HG03354 (cell line): ENCODE measurements at regions not wholly inside any gene's neighbourhood (a gene's known extent, or its start where the extent isn't known, plus 50 kb on each side); places are given as distances from the start of the nearest gene placed in this dataset.
"Not testable (repeated sequence)": the region's sequence is repeated elsewhere in the genome, so short reads cannot be mapped to it uniquely, and the experiment has no call there.

Experiments used
- ATAC-seq: cut with Tn5 transposase; IDR thresholded peaks from one replicate; pipeline ENCODE4 v1.9.1; 2021; ENCODE audit warnings: mild to moderate bottlenecking; ENCODE audit not compliant: unreplicated experiment, poor library complexity, severe bottlenecking

DNA sequence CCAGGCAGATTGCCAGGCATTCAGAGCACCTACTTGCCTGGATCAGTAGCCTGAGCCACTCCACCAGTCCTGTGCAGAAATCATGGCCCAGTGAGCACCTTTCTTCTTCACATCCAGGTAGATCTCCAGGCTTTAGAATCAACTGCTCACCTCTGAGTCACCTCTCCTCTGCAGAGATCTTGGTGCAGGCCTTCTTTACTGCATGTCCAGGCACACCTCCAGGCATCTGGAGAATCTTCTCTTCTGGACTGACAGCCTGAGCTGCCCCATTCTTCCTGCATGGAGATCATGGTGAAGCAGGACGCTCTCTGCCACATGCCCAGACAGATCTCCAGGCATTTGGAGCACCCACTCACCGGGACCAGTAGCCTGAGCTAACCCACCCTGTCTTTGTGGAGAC, 894.5 kb upstream of the MBL2 start:
- no peak for ATAC-seq

DNA sequence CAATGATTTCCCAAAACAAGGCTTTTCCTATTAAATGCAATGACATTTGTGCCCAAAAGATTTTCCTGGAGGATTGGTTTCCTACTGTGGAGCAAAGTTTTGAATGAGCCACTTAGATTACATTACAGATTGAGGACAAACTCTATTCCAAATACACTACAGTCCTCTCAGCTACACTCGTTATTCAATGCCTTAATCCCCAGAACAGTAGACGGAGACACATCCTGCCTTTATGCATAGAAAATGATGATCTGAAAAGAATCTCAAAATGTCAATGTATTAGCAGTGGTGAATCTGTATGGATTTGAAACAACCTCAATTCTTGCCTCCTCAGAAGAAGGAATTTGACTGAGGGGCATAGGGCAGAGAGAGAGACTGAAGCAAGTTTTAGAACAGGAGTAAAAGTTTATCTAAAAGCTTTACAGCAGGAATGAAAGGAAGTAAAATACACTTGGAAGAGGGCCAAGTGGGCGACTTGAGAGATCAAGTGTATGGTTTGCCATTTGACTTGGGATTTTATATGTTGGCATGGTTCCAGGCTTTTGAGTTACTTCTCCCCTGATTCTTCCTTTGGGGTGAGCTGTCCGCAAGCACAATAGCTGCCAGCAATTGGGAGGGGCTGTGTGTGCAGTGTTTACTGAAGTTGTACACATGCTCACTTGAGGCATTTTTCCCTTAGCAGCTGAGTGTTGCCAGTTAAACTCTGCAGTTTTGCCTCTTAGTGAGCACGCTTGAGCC, 891.9 kb upstream of the MBL2 start:
- no peak for ATAC-seq

DNA sequence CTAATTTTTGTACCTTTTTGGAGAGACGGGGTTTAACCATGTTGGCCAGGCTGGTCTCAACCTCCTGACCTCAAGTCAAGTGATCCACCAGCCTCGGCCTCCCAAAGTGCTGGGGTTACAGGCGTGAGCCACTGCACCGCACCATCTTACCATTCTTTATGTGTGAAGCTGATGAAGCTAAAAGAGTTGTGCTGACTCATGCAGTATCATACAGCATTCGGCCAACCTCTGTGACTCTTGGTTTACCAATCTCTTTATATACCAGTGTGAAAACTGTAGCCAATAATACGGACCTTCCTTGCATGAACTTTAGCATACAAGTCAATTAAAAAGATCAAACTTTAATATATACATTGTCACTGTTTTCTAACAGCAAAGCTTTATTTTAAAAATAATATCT, 878.2 kb upstream of the MBL2 start:
- no peak for ATAC-seq

DNA sequence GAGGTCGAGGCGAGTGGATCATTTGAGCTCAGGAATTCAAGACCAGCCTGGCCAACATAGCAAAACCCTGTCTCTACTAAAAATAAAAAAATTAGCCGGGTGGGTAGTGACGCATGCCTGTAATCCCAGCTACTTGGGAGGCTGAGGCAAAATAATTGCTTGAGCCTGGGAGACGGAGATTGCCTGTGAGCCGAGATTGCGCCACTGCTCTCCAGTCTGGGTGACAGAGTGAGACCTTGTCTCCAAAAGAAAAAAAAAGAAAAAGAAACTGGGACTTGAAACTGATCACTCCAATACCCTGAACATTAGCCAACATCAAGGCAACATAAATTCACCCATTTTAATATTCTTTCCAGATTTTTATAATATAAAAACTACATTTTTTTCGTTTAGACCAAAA, 874.6 kb upstream of the MBL2 start:
- ATAC-seq = not testable (repeated sequence)

DNA sequence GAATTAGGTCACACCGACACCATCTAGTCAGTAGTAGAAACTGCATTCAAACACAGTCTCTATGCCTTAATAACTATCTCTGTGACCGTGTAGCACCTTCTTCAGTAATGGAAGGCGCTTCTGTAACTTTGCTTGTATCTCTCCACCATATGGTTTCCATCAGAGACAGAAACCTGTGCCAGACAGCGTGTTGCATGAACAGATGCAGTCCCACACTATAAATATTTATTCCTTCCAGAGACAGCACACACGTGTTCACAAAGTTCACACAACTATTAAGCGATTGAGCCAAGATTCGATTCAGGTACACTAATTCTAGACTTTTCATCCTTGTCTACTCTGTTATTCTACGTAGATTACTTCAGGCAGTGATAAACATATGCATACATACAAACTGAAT, 873.9 kb upstream of the MBL2 start:
- no peak for ATAC-seq

DNA sequence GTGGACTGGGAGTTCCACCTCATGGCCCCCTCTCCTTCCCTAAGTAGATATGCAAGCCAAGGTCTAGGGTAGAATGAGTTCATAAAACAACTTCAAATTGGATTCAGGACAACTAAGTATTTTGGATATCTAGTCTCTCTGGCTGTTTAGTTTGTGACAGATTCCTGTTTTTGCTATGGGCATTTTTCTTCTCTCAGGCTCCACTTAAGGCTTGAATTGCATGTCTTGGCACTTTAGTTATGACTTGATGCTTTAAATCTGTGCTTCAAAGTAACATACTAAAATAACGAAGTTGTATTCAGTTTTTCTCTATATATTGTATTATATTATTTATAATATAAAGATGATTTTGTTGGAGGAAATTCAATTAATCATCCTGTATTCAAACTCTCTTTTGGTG, 873.4 kb upstream of the MBL2 start:
- ATAC-seq = no peak

DNA sequence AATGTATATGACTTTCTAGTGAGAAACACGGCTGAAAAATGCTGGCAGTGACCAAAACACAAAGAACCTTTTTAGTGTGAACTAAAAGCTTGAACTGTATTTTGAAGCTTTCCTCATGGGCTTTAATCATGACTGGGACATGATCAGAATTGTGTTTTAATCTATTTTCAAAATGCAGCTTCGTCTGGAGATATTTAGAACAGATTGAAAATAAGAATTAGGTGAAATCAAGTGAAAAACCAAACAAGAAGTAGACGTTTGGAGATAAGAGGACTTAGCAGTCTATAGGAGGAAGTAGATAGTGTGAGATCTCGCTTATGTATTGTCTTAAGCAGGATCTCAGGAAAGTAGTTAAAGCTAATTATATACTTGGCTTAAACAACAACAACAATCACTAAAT, 865.4 kb upstream of the MBL2 start:
- no peak for ATAC-seq

DNA sequence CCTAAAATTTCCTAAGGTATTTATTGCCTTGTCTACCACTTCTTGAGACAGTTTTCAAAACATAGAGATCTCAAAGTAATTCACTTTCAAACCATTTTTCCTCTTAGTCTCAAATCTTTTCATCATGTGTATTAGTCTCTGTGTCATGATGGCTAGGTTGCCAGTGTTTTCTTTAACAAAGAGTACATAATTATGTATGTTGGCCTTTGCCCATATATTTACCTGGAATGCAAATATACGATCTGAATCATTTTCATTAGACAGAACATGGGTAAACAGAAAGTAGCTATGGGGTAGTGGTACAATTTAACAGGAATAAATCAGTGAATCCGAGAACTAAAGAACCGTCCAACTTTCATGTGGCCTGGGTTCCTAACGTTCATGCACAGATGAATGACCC, 852.1 kb upstream of the MBL2 start:
- no peak for ATAC-seq

DNA sequence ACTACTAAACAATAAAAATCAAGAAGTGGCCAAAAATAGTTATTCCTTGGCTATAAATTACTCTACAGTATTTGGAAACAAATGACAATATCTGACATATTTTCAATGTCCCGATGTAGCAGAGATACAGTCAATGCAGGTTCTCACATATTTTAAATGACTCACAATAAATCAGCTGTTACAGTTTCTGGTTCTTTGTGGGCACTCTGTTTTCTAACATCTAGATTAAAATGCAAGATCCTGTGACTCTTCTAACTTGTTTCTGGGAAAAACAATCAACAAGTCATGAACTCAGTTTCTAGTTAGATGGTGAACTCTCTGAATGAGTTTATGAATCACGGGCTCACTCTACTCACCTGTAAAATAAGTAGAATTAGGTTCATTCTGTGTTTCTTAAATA, 849.6 kb upstream of the MBL2 start:
- ATAC-seq = no peak

DNA sequence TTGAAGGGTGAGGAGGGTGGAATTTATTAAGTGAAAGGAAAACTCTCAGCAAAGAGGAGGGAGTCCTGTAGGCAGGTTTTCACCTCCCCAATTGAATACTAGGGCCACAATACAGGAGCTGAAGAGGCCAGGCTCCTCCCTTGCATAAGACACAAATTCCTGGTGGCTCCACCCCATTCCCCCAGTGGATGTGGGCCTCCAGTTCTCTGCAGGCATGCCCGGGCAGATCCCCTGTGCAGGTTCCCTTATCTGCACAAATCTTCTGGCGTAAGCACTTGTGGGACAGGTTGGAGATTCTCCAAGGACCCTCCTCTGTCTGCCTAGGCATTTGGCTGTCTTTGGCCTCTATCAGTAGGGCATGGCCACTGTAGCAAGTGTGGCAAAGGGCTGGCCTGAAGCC, 847.1 kb upstream of the MBL2 start:
- ATAC-seq = no peak

DNA sequence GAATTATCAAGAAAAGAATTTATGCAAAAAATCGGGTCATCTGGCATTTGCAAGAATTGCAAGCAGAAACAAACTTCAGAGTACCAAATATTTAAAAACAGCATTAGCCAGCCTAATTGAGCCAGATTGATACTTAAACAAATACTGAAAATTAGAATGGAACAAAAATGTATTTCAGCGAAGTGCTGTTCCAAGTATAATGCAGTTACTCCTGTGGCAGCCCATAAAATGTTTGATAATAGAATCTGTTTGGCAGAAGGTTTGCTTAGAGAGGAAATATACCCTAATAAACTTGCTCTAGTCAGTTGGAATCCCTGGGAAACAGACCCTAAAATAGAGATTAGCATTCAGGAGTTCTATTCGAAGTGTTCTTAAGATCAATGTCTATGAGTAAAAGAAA, 835.1 kb upstream of the MBL2 start:
- no peak for ATAC-seq

DNA sequence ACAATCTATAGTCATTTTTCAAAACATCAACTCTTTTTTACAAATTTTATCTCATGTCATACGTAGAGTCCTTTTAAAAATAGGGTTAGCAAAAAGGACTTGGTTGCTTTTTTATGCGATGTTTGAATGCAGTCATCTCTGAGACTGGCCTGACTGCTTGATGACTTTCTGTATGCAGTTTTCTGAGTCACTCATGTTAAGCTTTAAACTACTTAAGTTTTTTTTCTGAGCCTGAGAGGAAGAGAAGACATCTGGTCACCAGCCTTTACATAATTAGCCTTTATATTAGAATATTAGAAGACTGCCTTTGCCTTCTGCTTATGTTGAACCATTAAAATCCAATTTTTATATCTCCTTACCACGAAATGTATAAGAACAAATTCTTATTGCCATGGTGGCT, 834.4 kb upstream of the MBL2 start:
- ATAC-seq = no peak

DNA sequence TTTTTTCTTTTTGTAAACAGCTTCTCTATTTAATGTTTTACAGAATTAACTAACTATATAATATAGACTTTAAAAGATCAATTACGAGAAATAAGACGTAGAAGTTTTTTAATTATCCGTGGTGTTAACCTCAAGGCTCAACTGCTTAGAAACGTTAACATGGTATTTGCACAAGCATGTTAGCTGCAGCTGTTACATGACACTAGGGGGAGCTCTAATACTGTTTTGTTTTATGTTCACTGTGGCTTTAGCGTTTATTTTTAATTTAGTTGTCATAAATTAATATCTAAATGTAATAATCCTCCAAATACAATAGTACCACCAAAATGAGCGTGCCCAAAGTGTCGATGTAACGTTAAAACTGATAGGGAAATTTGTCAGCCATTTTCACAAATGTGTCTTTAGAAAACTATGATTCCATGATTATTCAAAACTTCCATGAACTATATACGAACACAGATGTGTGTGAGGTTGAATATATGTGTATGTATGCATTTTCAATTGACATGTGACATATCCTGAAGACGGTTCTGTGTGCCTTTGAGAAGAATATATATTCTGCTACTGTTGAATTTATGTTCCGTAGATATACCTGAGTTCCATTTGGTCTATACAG, 828.8 kb upstream of the MBL2 start:
- peak; percentile 88 for ATAC-seq

DNA sequence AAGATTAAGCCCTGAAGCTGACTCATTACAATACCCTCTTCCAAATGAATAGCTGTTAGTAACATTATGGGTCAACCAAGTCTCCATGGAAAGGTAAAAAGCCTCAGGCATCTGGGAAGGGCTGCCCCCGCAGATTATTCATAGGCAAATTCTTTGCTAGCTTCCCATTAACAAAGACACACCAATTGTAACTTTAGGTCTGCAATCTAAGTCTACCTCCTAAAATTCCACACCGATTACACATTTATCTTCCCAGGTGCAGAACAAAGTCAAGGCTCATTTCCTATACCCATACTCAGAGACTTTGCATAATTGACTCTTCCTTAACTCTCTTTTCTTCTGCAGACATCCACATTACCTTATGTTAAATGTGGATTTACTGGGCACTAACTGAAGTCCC, 826.3 kb upstream of the MBL2 start:
- ATAC-seq = no peak

DNA sequence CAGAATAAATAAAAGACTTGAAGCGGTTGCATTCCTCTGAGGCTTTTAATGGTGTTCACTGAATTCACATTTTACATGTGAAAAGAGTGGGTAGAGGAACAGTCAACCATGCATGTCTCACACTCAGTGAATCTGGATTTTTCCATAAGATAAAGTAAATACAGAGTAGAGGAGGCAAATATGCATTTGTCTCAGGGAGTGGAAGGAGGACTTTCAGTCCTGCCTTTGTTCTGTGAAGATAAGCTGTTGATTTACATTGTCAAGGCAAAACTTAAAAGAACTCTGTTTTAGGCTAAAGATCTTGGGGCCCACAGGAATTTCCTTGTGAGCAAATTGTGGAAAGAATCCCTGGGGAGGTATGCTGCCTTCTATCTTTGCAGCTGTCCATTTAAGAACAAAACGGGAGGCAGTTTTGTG, 825.3 kb upstream of the MBL2 start:
- no peak for ATAC-seq

DNA sequence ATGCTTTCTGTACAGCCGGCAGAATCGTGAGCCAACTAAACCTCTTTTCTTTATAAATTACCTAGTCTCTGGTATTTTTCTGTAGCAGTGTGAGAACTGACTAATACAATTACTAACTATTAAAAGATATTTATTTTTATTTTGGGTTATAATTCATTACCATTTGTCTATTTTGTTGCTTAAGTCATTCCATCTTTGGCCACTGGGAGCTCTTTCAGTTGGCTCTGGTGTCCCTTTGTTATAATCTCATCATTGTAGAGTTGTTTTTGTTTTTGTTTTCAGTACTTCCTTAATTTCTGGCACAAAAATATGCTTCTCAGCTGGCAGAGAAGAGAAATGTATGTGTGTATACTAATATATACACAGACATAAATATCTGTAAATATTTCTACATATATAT, 807.9 kb upstream of the MBL2 start:
- ATAC-seq = no peak

DNA sequence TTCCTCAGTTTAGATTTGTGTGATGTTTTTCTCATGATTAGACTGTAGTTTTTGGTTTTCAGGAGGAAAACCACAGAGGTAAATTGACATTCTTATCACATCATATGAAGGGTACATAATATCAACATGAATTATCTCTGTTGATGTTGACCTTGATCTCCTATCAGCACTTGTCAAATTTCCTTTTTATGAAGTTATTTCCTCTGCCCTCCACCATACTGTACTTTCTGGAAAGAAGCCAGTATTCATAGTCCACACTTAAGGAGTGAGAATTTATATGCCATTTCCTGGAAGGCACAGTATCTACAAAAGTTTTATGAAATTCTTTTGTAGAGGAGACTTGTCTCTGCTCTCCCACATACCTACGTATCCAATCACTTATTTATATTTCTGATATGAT, 807.2 kb upstream of the MBL2 start:
- no peak for ATAC-seq

DNA sequence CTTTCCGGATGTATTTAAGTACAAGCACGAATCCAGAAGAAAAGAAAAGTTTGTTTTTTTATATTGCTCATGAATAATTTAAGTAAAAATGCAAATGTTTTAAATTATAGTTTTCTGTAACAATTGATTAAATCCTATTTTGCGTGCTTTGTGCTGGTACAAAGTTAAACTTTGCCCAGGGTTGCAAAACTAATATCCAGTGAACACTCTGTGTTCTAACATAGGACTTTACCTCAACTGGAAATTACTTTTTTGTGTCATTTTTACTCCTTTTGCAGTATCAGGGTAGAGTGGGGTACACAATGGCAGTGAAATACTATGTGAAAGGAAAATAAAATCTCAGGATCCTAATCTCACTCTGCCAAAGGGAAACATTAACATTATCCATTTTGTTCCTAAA, 801.4 kb upstream of the MBL2 start:
- ATAC-seq = no peak

DNA sequence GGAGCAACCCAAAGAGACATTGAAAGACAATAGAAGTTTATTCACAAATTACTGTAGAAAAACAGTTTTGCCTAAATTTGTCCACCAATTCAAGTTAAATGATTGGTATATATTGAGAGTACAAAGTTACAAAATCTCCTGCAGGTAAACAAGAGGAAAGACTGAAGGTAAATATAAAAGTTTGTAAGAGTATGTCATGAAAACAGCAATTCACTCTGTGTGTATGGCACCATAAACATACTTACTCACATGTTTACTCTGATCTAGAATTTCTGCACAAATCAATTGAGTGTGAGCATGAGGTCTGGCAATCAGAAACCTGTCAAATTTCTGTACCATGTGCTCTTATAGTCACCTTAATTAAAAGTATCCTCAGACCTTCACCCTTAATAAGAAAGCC, 800.9 kb upstream of the MBL2 start:
- no peak for ATAC-seq

DNA sequence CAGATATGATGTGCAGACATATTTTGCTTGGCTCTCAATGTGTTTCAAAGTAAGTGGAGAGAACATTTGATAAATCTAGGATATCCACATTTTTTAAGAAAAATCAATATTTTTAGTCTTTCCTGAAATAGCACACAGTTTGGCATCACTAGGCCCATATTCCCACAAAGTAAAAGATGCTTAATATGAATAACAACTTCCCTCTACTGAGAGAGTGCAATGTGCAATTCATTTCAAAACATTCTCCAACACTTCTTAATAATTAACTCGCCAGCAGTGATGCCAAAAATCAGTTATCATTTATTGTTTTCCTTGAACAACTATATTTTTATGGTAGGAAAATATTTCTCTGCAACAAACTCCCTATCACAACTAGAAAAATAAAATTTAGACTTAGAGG, 800.2 kb upstream of the MBL2 start:
- ATAC-seq = no peak

DNA sequence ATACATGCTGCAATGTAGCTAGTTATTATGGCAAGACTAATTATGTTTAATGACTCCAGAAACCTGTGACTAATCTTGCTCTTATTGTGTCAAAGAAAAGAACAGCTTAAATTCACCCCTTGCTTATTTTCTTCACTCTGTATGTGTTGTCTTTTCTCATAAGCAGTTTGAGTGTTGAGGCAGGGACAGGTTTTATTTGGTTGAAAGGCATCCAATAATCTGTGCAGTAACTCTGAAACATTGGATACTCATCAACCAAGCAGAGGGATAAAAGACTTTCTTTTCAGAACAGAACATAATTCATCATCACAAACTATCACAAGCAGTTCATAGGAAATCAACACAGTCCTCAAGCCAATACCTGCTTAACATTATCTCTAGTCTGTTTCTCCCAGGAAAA, 797.6 kb upstream of the MBL2 start:
- ATAC-seq = no peak

DNA sequence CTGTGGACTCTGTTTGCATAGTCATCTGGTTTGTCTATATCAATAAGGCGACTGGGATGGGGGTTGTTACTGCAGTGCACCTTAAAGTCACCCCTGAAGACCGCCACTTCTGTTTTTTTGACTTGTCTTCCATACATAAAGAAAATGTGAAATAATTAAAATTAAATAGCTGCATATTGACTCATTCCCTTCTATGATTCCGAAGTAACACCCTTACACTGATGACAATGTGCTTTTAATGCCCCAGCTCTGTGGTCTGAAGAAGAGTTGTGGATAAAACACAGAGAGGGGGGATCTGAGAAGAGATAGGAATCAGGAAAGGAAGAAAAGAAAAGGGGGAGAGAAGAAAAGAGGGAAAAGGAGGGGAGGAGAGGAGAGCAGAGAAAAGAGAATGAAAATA, 796.9 kb upstream of the MBL2 start:
- ATAC-seq = no peak
